Activated T-cell treated with anti-CD3 and anti-CD28 coated beads, Interleukin-2, amount 50 U/mL, for 24 hours (primary cell): ENCODE measurements at regions not wholly inside any gene's neighbourhood (a gene's known extent, or its start where the extent isn't known, plus 50 kb on each side); places are given as distances from the start of the nearest gene placed in this dataset.

Experiments used
- DNase-seq: peaks from one replicate; pipeline ENCODE4 v3.0.0-alpha.2; 2020
- H3K27ac Mint-ChIP-seq: 2 replicates; pipeline ENCODE4 v1.8.0; 2020; ENCODE audit warnings: mild to moderate bottlenecking, mixed read lengths
- H3K27me3 Mint-ChIP-seq: 2 replicates; pipeline ENCODE4 v1.8.0; 2020; ENCODE audit warnings: mixed read lengths
- H3K36me3 Mint-ChIP-seq: 2 replicates; pipeline ENCODE4 v1.8.0; 2020; ENCODE audit warnings: low read depth, mixed read lengths
- H3K4me1 Mint-ChIP-seq: 2 replicates; pipeline ENCODE4 v1.8.0; 2020; ENCODE audit warnings: low read depth, mixed read lengths
- H3K4me3 Mint-ChIP-seq: 2 replicates; pipeline ENCODE4 v1.8.0; 2020; ENCODE audit warnings: mild to moderate bottlenecking, moderate library complexity, mixed read lengths
- H3K9me3 Mint-ChIP-seq: 2 replicates; pipeline ENCODE4 v1.8.0; 2020; ENCODE audit warnings: mixed read lengths

GRCh38 chr20:21653628-21654027 lies 51.8 kb upstream of the PAX1 start:
- DNase-seq: no peak
- H3K27me3 Mint-ChIP-seq: peaks cover 16% of the 10 kb centered on the region
- H3K27ac Mint-ChIP-seq: no peak overlapping the region
- H3K9me3 Mint-ChIP-seq: no peaks in the 10 kb centered on the region
- no peaks in the 10 kb centered on the region for H3K36me3 Mint-ChIP-seq
- H3K4me1 Mint-ChIP-seq: no peaks in the 10 kb centered on the region
- H3K4me3 Mint-ChIP-seq: no peak overlapping the region

GRCh38 chr20:21643417-21643816 lies 62.0 kb upstream of the PAX1 start:
- H3K4me1 Mint-ChIP-seq: no peaks in the 10 kb centered on the region
- no peaks in the 10 kb centered on the region for H3K36me3 Mint-ChIP-seq
- DNase-seq: no peak
- H3K27ac Mint-ChIP-seq: no peak overlapping the region
- peaks cover 5% of the 10 kb centered on the region for H3K9me3 Mint-ChIP-seq
- H3K4me3 Mint-ChIP-seq: no peak overlapping the region
- H3K27me3 Mint-ChIP-seq: peaks cover 7% of the 10 kb centered on the region

GRCh38 chr20:21640556-21640955 lies 64.9 kb upstream of the PAX1 start:
- no peaks in the 10 kb centered on the region for H3K4me1 Mint-ChIP-seq
- peaks cover 7% of the 10 kb centered on the region for H3K27me3 Mint-ChIP-seq
- H3K9me3 Mint-ChIP-seq: no peaks in the 10 kb centered on the region
- H3K4me3 Mint-ChIP-seq: no peak overlapping the region
- H3K27ac Mint-ChIP-seq: no peak overlapping the region
- no peak for DNase-seq
- no peaks in the 10 kb centered on the region for H3K36me3 Mint-ChIP-seq

- no peak for DNase-seq
- H3K36me3 Mint-ChIP-seq: no peaks in the 10 kb centered on the region
- no peak overlapping the region for H3K4me3 Mint-ChIP-seq
- no peaks in the 10 kb centered on the region for H3K4me1 Mint-ChIP-seq
- no peak overlapping the region for H3K27ac Mint-ChIP-seq
- H3K27me3 Mint-ChIP-seq: peaks cover 17% of the 10 kb centered on the region
- no peaks in the 10 kb centered on the region for H3K9me3 Mint-ChIP-seq
These were observed 71.6 kb upstream of the PAX1 start for GRCh38 chr20:21633829-21634228.

- no peak overlapping the region for H3K4me3 Mint-ChIP-seq
These were observed 72.8 kb upstream of the PAX1 start for GRCh38 chr20:21632735-21633053.

GRCh38 chr20:21632031-21632734 lies 73.3 kb upstream of the PAX1 start:
- peaks cover 26% of the 10 kb centered on the region for H3K27me3 Mint-ChIP-seq
- no peaks in the 10 kb centered on the region for H3K9me3 Mint-ChIP-seq
- H3K36me3 Mint-ChIP-seq: no peaks in the 10 kb centered on the region
- no peak overlapping the region for H3K4me3 Mint-ChIP-seq
- H3K27ac Mint-ChIP-seq: no peak overlapping the region
- DNase-seq: no peak
- H3K4me1 Mint-ChIP-seq: no peaks in the 10 kb centered on the region

More at GRCh38 chr20:21632735-21633053, 72.8 kb upstream of the PAX1 start:
- DNase-seq: no peak
- H3K36me3 Mint-ChIP-seq: no peaks in the 10 kb centered on the region
- H3K4me1 Mint-ChIP-seq: no peaks in the 10 kb centered on the region
- H3K9me3 Mint-ChIP-seq: no peaks in the 10 kb centered on the region
- peaks cover 26% of the 10 kb centered on the region for H3K27me3 Mint-ChIP-seq
- no peak overlapping the region for H3K27ac Mint-ChIP-seq

GRCh38 chr20:21628800-21629199 lies 76.7 kb upstream of the PAX1 start:
- DNase-seq: no peak
- Mint-ChIP-seq H3K4me1 (no peaks in the 10 kb centered on the region), H3K9me3 (no peaks in the 10 kb centered on the region), H3K36me3 (no peaks in the 10 kb centered on the region), H3K27ac (no peak overlapping the region), H3K27me3 (peaks cover 47% of the 10 kb centered on the region), H3K4me3 (no peak overlapping the region)

GRCh38 chr20:21623781-21624094 lies 81.7 kb upstream of the PAX1 start:
- DNase-seq: no peak
- H3K9me3 Mint-ChIP-seq: no peaks in the 10 kb centered on the region
- no peaks in the 10 kb centered on the region for H3K36me3 Mint-ChIP-seq
- no peak overlapping the region for H3K27ac Mint-ChIP-seq
- peaks cover 4% of the 10 kb centered on the region for H3K4me1 Mint-ChIP-seq
- H3K27me3 Mint-ChIP-seq: peaks cover 46% of the 10 kb centered on the region
- H3K4me3 Mint-ChIP-seq: no peak overlapping the region

- Mint-ChIP-seq H3K4me1 (peaks cover 4% of the 10 kb centered on the region), H3K4me3 (no peak overlapping the region), H3K36me3 (no peaks in the 10 kb centered on the region), H3K27ac (no peak overlapping the region), H3K27me3 (peaks cover 42% of the 10 kb centered on the region), H3K9me3 (no peaks in the 10 kb centered on the region)
- no peak for DNase-seq
These were observed 82.2 kb upstream of the PAX1 start for GRCh38 chr20:21623074-21623780.

- Mint-ChIP-seq H3K4me3 (no peak overlapping the region), H3K9me3 (no peaks in the 10 kb centered on the region), H3K27ac (no peak overlapping the region), H3K27me3 (peaks cover 37% of the 10 kb centered on the region), H3K36me3 (no peaks in the 10 kb centered on the region), H3K4me1 (peaks cover 4% of the 10 kb centered on the region)
- no peak for DNase-seq
These were observed 83.2 kb upstream of the PAX1 start for GRCh38 chr20:21622097-21622857.

- Mint-ChIP-seq H3K4me1 (peaks cover 4% of the 10 kb centered on the region), H3K27me3 (peaks cover 35% of the 10 kb centered on the region), H3K36me3 (no peaks in the 10 kb centered on the region), H3K4me3 (no peak overlapping the region), H3K27ac (no peak overlapping the region), H3K9me3 (no peaks in the 10 kb centered on the region)
- DNase-seq: no peak
These were observed 86.6 kb upstream of the PAX1 start for GRCh38 chr20:21618759-21619416.

- DNase-seq: peak; percentile 53
- H3K36me3 Mint-ChIP-seq: no peaks in the 10 kb centered on the region
- no peaks in the 10 kb centered on the region for H3K9me3 Mint-ChIP-seq
- H3K27ac Mint-ChIP-seq: no peak overlapping the region
- peaks cover 45% of the 10 kb centered on the region for H3K27me3 Mint-ChIP-seq
- no peak overlapping the region for H3K4me3 Mint-ChIP-seq
- no peaks in the 10 kb centered on the region for H3K4me1 Mint-ChIP-seq
These were observed 89.8 kb upstream of the PAX1 start for GRCh38 chr20:21615617-21616080.

GRCh38 chr20:21614980-21615379 lies 90.5 kb upstream of the PAX1 start:
- no peaks in the 10 kb centered on the region for H3K36me3 Mint-ChIP-seq
- no peak for DNase-seq
- no peaks in the 10 kb centered on the region for H3K4me1 Mint-ChIP-seq
- H3K27ac Mint-ChIP-seq: no peak overlapping the region
- H3K9me3 Mint-ChIP-seq: no peaks in the 10 kb centered on the region
- no peak overlapping the region for H3K4me3 Mint-ChIP-seq
- H3K27me3 Mint-ChIP-seq: peaks cover 44% of the 10 kb centered on the region

GRCh38 chr20:21613512-21613911 lies 92.0 kb upstream of the PAX1 start:
- H3K4me3 Mint-ChIP-seq: no peak overlapping the region
- H3K9me3 Mint-ChIP-seq: no peaks in the 10 kb centered on the region
- no peak for DNase-seq
- no peaks in the 10 kb centered on the region for H3K4me1 Mint-ChIP-seq
- H3K36me3 Mint-ChIP-seq: no peaks in the 10 kb centered on the region
- H3K27ac Mint-ChIP-seq: no peak overlapping the region
- peaks cover 46% of the 10 kb centered on the region for H3K27me3 Mint-ChIP-seq
